Esophagus squamous epithelium (tissue), 4 donors: ENCODE measurements at regions not wholly inside any gene's neighbourhood (a gene's known extent, or its start where the extent isn't known, plus 50 kb on each side); places are given as distances from the start of the nearest gene placed in this dataset.

ENCODE experiments used
- CTCF ChIP-seq, 6 experiments: fragments of 450-650 bp in 4 of 6; fragments of 200-600 bp in 2 of 6; sonication (generic) in 2 of 6; IDR thresholded peaks; one replicate each; pipeline ENCODE4 v1.5.1; 2016 to 2019; ENCODE audit warnings: antibody characterized with exemption in 6 of 6, mild to moderate bottlenecking in 4 of 6, moderate library complexity in 4 of 6
- POLR2A ChIP-seq, 4 donors: fragments of 450-650 bp; IDR thresholded peaks; one replicate each; pipeline ENCODE4 v1.6.1; 2017; ENCODE audit warnings: antibody characterized with exemption in 4 of 4, mild to moderate bottlenecking in 4 of 4, moderate library complexity in 3 of 4

GRCh38 chr3:139746481-139746880 is 68.7 kb upstream of the NMNAT3 start:
- TF ChIP-seq CTCF (IDR thresholded peaks at IDR 0.05): no peak
- TF ChIP-seq POLR2A (IDR thresholded peaks at IDR 0.05): no peak
